Retinal pigment epithelial cell (primary cell): ENCODE measurements at regions not wholly inside any gene's neighbourhood (a gene's known extent, or its start where the extent isn't known, plus 50 kb on each side); places are given as distances from the start of the nearest gene placed in this dataset.

Experiments
- DNase-seq: peaks from one replicate; pipeline ENCODE4 v3.0.0-alpha.2; 2010; ENCODE audit warnings: low read depth
- H3K4me3 ChIP-seq: 2 replicates; pipeline ENCODE4 v1.5.1; 2011; ENCODE audit warnings: mild to moderate bottlenecking, low read length, control low read depth, moderate library complexity
- TF ChIP-seq, protein P1 (sequence below): conservative IDR thresholded peaks from 2 replicates; pipeline ENCODE4 v1.5.1; 2011; ENCODE audit warnings: low read depth, low read length, control low read depth, inconsistent platforms

DNA sequence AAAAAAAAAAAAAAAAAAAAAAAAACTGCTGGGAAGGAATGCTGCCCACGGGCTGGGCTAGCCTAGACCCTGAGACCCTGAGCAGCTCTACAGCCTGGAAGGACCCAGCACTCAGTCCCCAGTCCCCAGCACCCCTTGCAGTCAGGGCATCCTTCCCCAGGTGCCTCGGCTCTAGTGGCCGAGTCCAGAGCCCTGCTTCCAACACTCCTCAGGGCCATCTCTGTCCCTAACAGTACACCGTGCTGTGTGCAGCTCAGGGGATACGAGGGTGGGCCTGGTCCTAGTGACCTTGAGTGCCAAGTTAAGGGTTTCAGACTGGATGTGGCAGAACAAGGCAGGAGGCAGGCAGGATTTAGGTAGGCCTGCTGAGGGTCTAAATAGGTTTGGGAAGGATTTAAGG is 50.2 kb upstream of the LRP8 start:
- no peak for DNase-seq
- no peak overlapping the region for H3K4me3 ChIP-seq
- TF ChIP-seq, protein P1, sequence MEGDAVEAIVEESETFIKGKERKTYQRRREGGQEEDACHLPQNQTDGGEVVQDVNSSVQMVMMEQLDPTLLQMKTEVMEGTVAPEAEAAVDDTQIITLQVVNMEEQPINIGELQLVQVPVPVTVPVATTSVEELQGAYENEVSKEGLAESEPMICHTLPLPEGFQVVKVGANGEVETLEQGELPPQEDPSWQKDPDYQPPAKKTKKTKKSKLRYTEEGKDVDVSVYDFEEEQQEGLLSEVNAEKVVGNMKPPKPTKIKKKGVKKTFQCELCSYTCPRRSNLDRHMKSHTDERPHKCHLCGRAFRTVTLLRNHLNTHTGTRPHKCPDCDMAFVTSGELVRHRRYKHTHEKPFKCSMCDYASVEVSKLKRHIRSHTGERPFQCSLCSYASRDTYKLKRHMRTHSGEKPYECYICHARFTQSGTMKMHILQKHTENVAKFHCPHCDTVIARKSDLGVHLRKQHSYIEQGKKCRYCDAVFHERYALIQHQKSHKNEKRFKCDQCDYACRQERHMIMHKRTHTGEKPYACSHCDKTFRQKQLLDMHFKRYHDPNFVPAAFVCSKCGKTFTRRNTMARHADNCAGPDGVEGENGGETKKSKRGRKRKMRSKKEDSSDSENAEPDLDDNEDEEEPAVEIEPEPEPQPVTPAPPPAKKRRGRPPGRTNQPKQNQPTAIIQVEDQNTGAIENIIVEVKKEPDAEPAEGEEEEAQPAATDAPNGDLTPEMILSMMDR, result no peak

DNA sequence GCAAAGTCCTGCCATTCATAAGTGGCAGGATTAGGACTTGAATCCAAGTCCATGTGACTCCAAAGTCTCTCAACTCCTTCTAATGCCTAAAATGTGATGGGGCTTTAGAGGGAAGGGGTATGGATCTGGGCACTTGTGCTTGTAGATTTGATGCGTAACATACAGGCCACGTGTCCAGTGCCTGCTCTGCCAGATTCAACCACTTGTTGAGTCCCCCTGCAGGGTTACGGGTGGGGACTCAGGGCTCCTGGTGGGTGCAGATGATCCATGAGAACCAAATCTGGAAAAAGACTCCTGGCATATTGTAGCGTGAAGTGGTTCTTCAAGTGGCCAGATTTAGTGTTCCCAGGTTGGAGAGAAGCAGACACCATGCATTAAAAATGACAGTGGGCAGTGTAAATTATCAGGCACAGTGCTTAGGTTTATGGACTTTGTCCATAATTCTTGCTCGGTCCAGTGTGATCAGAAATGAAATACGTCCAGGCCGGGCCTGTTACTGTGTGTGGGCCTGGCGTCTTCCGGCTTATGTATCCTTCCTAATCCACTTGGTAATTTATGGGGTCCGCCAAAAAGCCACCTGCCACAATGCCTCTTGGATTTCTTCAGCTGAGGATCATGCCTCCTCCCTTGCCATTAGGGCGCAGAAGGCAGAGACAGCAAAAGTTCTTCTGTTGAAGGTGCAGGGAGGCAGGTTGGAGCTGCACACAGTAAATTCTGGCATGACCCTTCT is 51.2 kb upstream of the LRP8 start:
- H3K4me3 ChIP-seq, result no peak overlapping the region
- peak; percentile 65 for DNase-seq
- TF ChIP-seq, protein P1, result no peak

DNA sequence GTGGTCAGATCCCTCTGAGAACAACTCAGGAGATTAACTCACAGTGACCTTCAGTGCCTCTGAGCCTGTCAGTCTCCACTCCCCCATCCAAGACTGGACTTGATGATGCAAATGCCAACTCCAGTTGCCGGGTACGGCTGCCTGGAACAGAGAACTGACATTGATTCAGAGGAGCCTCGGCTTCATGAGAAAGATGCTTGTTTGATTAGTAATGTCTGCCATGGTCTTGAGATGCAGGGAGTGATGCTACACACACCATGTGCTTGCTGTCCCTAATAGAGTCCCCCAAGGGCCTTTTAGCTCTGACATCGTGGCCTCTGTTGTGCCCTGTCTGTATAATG is 51.8 kb upstream of the LRP8 start:
- DNase-seq, result peak; percentile 98
- TF ChIP-seq, protein P1, result no peak

DNA sequence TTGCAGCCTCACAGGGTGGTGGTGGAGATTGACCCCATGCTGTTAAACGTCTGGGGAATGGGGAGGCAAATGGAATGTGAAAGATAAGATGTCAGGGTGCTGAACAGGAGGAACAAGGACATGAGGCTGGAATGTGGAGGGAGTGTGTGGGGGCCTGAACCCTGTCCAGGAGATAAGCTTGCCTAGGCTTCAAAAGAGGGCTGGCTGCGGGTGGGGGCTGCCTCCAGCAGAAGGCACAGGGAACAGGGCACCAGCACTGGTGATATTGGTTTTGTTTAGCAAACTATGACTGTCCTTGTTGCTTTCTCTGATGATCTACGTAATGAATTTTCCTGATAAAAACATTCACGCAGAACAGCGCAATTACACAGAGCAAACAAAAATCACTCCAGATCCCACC is 52.4 kb upstream of the LRP8 start:
- TF ChIP-seq, protein P1, result no peak
- DNase-seq, result no peak

More for the DNA sequence above, 51.8 kb upstream of the LRP8 start:
- no peak overlapping the region for H3K4me3 ChIP-seq

DNA sequence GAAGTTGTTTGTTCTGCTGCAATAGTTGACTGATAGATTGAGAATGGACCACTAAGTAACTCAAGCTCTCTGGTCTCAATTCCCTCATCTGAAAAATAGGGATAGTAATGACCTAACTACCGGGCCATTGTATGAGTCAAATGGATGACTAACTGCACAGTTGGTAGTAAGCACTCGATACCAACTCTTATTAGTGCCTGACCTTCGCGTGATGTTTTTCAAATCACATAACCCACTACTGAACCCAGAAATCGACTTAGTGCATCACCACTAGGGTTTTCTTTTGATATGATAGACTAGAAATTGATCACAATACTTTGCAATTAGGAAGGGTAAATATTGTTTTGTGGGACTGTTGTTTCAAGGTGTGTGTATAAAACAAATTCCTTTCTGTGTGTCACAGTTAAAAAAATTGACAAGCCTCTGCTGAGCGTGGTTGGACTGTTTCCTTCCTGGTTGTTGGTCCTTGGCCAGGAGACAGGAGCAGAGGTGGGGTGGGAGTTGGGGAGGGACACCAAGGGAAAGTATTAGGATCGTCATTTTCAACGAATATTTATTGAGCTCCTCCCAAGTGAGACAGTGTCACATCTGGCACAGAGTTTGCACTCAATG is 54.0 kb upstream of the LRP8 start:
- no peak overlapping the region for H3K4me3 ChIP-seq
- TF ChIP-seq, protein P1, result no peak
- DNase-seq, result peak; percentile 56

More for the DNA sequence above, 52.4 kb upstream of the LRP8 start:
- H3K4me3 ChIP-seq, result no peak overlapping the region

DNA sequence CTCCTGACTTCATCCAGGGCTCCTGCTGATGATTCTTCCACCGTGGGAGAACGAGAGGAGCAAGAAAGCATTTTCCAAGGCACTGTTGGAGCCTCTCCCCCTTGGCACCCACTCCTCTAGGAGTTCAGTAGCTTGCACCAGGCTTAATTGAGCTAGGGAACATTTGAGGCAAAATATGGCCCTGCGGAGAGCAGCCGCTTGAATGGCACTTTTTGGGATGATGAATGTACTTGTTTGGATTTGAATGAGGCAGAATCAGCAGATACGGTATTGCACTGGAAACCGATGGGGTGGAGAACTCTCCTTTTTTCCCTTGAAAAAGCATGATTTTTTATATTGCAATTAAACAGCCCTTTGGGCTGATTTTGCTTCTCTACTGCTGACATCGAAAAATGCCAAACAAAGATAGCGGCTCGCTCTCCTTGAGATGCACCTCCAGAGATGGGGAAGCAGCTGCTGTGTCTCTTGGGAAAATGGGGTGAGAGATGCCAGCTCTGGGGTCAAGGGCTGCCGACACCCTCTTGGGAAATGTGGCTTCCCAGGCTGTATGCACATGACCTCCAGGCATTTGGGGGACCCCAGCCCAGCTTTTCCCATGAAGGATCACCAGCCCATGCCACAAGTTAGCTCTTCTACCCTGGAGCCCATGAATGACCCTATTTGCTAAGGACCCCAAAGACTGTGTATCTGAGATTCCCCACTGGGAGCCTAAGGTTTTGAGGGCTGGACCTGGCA is 55.4 kb upstream of the LRP8 start:
- no peak for DNase-seq
- TF ChIP-seq, protein P1, result no peak
- no peak overlapping the region for H3K4me3 ChIP-seq
